ENCODE measurements at regions not wholly inside any gene's neighbourhood (a gene's known extent, or its start where the extent isn't known, plus 50 kb on each side); places are given as distances from the start of the nearest gene placed in this dataset.

DNA sequence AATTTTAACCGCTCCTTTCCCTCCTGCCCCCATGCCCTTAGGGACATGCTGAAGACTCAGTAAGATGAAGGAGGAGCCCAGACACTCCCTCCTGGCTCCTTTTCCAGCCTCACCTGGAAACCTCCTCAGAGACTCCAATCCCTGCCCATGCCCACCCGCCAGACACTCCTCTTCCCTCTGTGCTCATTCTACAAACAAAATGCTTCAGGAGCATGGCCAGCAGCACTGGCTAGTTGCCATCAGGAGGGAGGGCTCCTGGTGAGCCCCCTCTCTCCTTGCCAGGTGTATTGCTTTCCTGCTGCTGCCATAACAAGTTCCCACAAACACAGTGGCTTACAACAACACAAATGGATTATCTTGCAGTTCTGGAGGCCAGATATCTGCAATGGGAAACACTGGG is 126.1 kb downstream of the PSMG1 start:
- Mint-ChIP-seq H3K27ac (no peak overlapping the region), H3K4me3 (no peak overlapping the region), H3K4me1 (no peaks in the 10 kb centered on the region), H3K9me3 (no peaks in the 10 kb centered on the region), H3K27me3 (peaks cover 33% of the 10 kb centered on the region)
- DNase-seq (no peak), ATAC-seq (no peak)

- Mint-ChIP-seq H3K27ac (peak overlapping the region in 1 of 2 donors; percentile 23), H3K4me1 (no peaks in the 10 kb centered on the region), H3K9me3 (no peaks in the 10 kb centered on the region), H3K4me3 (no peak overlapping the region), H3K27me3 (peaks cover 33% of the 10 kb centered on the region)
- ATAC-seq: no peak
- no peak for DNase-seq
These were observed 126.6 kb downstream of the PSMG1 start for GRCh38 chr21:39056636-39057035.

- H3K27me3 Mint-ChIP-seq: peaks cover 33% of the 10 kb centered on the region
- ATAC-seq (no peak), DNase-seq (no peak)
- H3K27ac Mint-ChIP-seq: no peak overlapping the region
- H3K4me1 Mint-ChIP-seq: no peaks in the 10 kb centered on the region
- peaks cover 0 to 7% of the 10 kb centered on the region in 2 donors for H3K9me3 Mint-ChIP-seq
- no peak overlapping the region for H3K4me3 Mint-ChIP-seq
These were observed 128.0 kb downstream of the PSMG1 start for GRCh38 chr21:39055167-39055767.

- no peak for ATAC-seq
- no peak for DNase-seq
- H3K4me3 Mint-ChIP-seq: no peak overlapping the region
- peaks cover 0 to 7% of the 10 kb centered on the region in 2 donors for H3K9me3 Mint-ChIP-seq
- peaks cover 33% of the 10 kb centered on the region for H3K27me3 Mint-ChIP-seq
- H3K27ac Mint-ChIP-seq: no peak overlapping the region
- no peaks in the 10 kb centered on the region for H3K4me1 Mint-ChIP-seq
These were observed 129.2 kb downstream of the PSMG1 start for GRCh38 chr21:39054066-39054465.

DNA sequence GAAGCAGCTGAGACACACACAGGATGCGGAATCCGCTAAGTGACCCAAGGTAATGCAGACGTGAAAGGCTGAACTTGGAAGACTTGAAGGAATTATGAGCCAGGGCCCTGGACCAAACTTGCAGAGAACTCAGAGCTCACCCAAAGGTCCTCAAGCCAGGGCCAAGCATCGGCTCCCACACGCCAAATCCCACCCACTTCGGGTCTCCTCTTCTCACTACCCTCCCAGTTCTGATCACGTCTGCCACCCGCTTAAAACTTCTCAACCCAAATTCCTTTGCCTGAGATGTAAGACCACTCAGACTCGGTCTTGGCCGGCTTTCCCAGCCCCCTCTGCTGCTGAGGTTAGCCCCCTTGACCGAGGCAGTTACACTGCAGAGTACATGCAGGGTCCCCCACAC is 130.1 kb downstream of the PSMG1 start:
- ATAC-seq: no peak
- Mint-ChIP-seq H3K27ac (no peak overlapping the region), H3K9me3 (peaks cover 0 to 7% of the 10 kb centered on the region in 2 donors), H3K27me3 (peaks cover 33% of the 10 kb centered on the region), H3K4me3 (no peak overlapping the region), H3K4me1 (no peaks in the 10 kb centered on the region)
- no peak for DNase-seq

- DNase-seq (no peak), ATAC-seq (no peak)
- Mint-ChIP-seq H3K4me3 (no peak overlapping the region), H3K27me3 (peaks cover 33% of the 10 kb centered on the region), H3K9me3 (peaks cover 0 to 9% of the 10 kb centered on the region in 2 donors), H3K4me1 (no peaks in the 10 kb centered on the region), H3K27ac (no peak overlapping the region)
These were observed 130.5 kb downstream of the PSMG1 start for GRCh38 chr21:39052718-39053117.

- Mint-ChIP-seq H3K4me3 (no peak overlapping the region), H3K27ac (no peak overlapping the region), H3K9me3 (peaks cover 0 to 20% of the 10 kb centered on the region in 2 donors), H3K27me3 (peaks cover 29% of the 10 kb centered on the region), H3K4me1 (no peaks in the 10 kb centered on the region)
- ATAC-seq: no peak
- no peak for DNase-seq
These were observed 131.7 kb downstream of the PSMG1 start for GRCh38 chr21:39051588-39051949.

GRCh38 chr21:39050841-39051587 is 132.2 kb downstream of the PSMG1 start:
- H3K4me3 Mint-ChIP-seq: no peak overlapping the region
- H3K27me3 Mint-ChIP-seq: peaks cover 23% of the 10 kb centered on the region
- H3K4me1 Mint-ChIP-seq: no peaks in the 10 kb centered on the region
- ATAC-seq (no peak), DNase-seq (no peak)
- H3K9me3 Mint-ChIP-seq: peaks cover 0 to 22% of the 10 kb centered on the region in 2 donors
- peak overlapping the region in 1 of 2 donors; percentile 95 for H3K27ac Mint-ChIP-seq

GRCh38 chr21:39048574-39048973 is 134.7 kb downstream of the PSMG1 start:
- peaks cover 5% of the 10 kb centered on the region for H3K27me3 Mint-ChIP-seq
- no peaks in the 10 kb centered on the region for H3K4me1 Mint-ChIP-seq
- H3K27ac Mint-ChIP-seq: no peak overlapping the region
- no peak for DNase-seq
- H3K4me3 Mint-ChIP-seq: no peak overlapping the region
- no peak for ATAC-seq
- H3K9me3 Mint-ChIP-seq: peaks cover 0 to 22% of the 10 kb centered on the region in 2 donors

GRCh38 chr21:39048064-39048463 is 135.2 kb downstream of the PSMG1 start:
- Mint-ChIP-seq H3K4me1 (no peaks in the 10 kb centered on the region), H3K9me3 (peaks cover 0 to 22% of the 10 kb centered on the region in 2 donors), H3K4me3 (no peak overlapping the region), H3K27ac (no peak overlapping the region), H3K27me3 (no peaks in the 10 kb centered on the region)
- no peak for DNase-seq
- ATAC-seq: no peak

DNA sequence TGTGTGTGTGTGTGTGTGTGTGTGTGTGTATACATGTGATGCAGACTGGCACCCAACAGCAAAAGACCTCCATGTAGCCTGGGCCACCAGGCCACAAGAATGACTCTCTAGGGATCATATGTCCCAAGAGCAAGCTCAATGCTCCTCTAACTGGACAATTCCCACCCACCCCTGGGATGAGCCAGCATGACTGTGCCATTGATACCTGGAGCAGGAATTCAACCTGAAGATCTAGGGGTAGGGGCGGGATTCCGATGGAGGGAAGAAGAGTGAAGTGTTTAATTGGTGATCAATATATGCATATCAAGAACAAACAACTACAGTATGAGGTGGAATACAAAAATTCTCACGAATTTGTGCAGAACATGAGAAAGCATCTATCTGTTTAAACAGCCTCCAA is 136.2 kb downstream of the PSMG1 start:
- ATAC-seq (no peak), DNase-seq (no peak)
- peaks cover 0 to 22% of the 10 kb centered on the region in 2 donors for H3K9me3 Mint-ChIP-seq
- H3K4me1 Mint-ChIP-seq: no peaks in the 10 kb centered on the region
- H3K27me3 Mint-ChIP-seq: no peaks in the 10 kb centered on the region
- H3K4me3 Mint-ChIP-seq: no peak overlapping the region
- no peak overlapping the region for H3K27ac Mint-ChIP-seq

DNA sequence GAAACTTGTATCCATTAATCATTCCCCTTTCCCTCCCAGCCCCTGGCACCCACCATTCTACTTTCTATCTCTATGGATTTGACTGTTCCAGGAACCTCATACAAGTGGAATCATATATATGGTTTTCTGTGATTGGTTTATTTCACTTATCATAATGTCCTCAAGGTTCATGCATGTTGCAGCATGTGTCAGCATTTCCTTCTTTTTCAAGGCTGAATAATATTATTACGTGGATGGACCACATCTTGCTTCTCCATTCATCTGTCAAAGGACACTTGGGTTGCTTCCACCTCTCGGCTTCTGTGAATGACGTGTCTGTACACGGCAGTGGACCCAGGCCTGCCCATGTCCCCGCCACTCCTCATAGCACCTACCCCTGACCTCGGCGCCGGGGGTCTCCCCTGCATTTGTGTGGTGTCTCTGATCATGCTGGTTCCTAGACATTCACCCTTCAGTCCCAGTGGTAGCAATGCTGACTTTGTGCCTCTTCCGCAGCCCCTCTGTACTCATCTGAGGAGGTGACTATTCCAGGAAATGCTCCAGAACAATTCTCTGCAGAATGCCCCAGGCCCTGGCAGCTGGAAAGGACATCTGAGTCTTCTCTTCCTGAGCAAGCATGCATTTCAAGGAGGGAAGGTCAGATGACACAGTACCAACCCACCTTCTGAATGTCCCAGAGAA is 136.9 kb downstream of the PSMG1 start:
- DNase-seq: no peak
- no peaks in the 10 kb centered on the region for H3K4me1 Mint-ChIP-seq
- H3K27me3 Mint-ChIP-seq: no peaks in the 10 kb centered on the region
- ATAC-seq: no peak
- peaks cover 0 to 21% of the 10 kb centered on the region in 2 donors for H3K9me3 Mint-ChIP-seq
- H3K4me3 Mint-ChIP-seq: no peak overlapping the region
- no peak overlapping the region for H3K27ac Mint-ChIP-seq

- DNase-seq (no peak), ATAC-seq (no peak)
- Mint-ChIP-seq H3K9me3 (peaks cover 0 to 4% of the 10 kb centered on the region in 2 donors), H3K27me3 (no peaks in the 10 kb centered on the region), H3K27ac (no peak overlapping the region), H3K4me3 (no peak overlapping the region), H3K4me1 (peaks cover 9% of the 10 kb centered on the region)
These were observed 141.4 kb downstream of the PSMG1 start for GRCh38 chr21:39041816-39042215.

GRCh38 chr21:39040494-39041110 is 142.6 kb downstream of the PSMG1 start:
- no peak for ATAC-seq
- peak overlapping the region in 1 of 2 donors; percentile 87 for H3K27ac Mint-ChIP-seq

GRCh38 chr21:39037807-39038405 is 145.3 kb downstream of the PSMG1 start:
- Mint-ChIP-seq H3K4me1 (peaks cover 18% of the 10 kb centered on the region), H3K4me3 (no peak overlapping the region), H3K27me3 (peaks cover 13% of the 10 kb centered on the region), H3K27ac (peak overlapping the region in 1 of 2 donors; percentile 52), H3K9me3 (no peaks in the 10 kb centered on the region)
- peak; percentile 33 for ATAC-seq
- no peak for DNase-seq

More at GRCh38 chr21:39040494-39041110, 142.6 kb downstream of the PSMG1 start:
- no peak overlapping the region for H3K4me3 Mint-ChIP-seq
- H3K27me3 Mint-ChIP-seq: peaks cover 5% of the 10 kb centered on the region
- H3K4me1 Mint-ChIP-seq: peaks cover 9% of the 10 kb centered on the region
- no peak for DNase-seq
- H3K9me3 Mint-ChIP-seq: no peaks in the 10 kb centered on the region
